ENCODE measurements at regions not wholly inside any gene's neighbourhood (a gene's known extent, or its start where the extent isn't known, plus 50 kb on each side); places are given as distances from the start of the nearest gene placed in this dataset.

DNA sequence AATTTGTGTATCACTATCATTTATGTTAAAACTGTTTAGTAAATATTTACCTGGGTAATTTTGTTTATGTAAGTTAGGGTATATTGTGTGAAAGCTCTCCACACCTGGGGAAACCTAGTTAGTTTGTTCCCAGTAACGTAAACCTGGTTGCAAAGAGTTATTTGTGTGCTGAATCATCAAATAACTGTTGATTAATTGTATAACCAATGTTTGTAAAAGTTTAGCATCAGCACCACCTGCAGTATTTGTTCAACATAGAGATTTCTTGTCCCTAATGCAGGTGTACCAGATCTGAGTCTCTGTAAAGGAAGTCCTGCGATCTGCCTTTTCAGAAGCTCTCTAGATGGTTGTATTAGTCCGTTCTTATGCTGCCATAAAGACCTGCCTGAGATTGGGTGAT, 440.4 kb downstream of the COL12A1 start:
- DNase-seq (no peak), ATAC-seq (no peak)

DNA sequence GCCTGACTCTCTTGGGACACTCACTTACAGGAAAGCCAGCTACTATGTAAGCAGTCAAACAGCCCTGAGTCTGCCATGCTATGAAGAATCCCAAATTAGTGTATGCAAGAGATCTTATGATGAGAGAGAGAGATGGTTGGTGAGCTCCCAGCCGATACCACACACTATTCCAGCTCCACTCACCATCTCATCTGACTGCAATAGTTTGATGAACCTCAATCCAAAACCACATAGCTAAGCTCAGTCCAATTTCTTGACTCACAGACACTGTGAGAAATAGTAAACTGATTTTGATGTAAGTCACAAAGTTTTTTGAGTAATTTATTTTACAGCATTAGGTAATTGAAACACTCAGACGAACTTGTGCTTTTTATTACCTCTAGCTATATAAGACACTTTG, 441.4 kb downstream of the COL12A1 start:
- ATAC-seq (no peak), DNase-seq (no peak)

DNA sequence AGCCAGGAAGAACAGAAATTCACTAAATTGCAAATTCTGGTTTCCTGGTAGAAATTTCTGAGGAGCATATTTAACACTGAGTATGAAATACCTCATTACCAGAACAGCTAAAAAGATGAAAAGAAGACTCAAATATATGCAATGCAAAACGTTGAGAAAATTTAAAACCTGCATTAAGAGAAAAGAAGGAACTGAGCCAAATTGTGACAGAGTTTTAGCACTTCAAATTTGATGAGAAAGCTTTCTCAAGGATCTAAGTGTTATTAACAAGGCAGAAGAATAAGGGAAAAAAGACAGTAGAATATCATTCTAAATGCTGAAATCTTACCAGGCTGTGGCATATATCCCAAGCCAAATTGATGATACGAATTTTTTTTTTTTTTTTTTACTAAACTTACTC, 443.0 kb downstream of the COL12A1 start:
- no peak for ATAC-seq
- no peak for DNase-seq

DNA sequence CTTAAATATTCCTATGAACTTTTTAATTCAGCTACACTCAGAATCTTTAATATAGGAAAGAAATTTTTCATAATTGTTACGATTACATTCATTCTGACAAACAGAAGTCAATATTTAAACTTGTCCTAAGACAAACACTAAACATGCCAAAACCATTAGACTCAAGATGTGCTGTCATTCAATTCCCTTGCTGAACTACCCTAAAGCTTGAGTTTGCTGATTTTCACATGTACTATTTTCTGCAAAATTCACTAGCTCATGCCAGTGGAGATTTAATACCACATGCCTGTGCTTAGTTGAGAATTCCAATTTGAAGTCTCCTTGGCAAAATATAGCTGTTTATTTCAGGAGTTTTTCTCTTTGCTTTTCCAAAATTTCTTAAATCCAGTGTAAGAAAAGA, 448.0 kb downstream of the COL12A1 start:
- no peak for ATAC-seq
- DNase-seq, result no peak

DNA sequence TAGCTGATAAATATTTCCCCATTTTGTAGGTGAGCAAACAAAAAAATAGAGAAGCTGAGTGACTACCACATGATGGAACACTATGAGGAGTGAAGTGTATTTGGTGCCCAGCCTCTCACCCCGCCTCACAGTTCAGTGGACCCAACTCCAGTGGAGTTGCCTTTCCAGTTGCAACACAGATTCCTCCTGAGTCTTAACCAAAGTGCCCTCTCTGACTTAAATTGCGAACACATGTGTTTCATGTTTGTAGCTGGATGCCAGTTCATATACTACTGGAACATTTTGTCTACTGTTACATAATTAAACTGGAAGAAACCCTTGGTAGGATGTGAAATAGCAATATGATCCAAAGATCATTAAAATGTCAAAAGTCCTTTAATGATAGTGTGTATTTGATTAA, 448.9 kb downstream of the COL12A1 start:
- DNase-seq, result no peak
- no peak for ATAC-seq

DNA sequence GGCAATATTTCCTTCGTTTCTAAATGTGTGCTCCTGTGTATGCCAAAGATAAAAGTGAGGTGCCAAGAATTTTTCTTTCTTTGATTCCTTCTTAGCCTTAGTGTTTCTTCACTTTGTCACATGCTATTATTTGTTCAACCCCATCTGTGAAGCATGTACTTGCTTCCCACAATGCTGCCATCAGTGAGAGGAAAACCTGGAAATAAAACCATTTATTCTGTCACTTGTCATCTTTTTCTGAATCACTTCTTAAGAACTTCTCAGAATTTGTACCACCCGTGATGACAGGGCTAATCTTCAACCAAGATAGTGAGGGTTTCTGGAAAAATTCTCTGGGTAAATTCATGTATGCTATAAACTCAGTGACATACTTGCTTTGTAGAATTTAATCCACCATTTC, 450.1 kb downstream of the COL12A1 start:
- DNase-seq (no peak), ATAC-seq (no peak)

DNA sequence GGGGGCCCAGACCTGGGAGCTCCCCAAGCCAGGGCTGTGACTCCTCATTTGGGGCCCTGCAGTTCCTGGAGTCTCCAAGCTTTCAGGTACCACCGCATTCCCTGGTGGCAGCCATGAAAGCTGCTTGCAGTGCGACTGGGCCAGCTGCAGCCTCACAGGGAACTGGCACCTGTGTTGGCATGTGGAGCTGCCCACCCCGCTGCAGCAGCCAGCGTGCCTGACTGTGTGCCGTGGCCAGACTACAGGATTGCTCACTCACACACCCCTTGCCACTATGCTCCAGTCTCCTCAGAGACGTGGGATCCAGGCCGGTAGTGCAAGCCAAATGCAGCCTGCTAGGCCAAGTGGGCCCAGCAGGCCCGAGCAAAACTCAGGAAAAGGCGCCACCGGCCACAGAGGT, 450.7 kb downstream of the COL12A1 start:
- no peak for ATAC-seq

DNA sequence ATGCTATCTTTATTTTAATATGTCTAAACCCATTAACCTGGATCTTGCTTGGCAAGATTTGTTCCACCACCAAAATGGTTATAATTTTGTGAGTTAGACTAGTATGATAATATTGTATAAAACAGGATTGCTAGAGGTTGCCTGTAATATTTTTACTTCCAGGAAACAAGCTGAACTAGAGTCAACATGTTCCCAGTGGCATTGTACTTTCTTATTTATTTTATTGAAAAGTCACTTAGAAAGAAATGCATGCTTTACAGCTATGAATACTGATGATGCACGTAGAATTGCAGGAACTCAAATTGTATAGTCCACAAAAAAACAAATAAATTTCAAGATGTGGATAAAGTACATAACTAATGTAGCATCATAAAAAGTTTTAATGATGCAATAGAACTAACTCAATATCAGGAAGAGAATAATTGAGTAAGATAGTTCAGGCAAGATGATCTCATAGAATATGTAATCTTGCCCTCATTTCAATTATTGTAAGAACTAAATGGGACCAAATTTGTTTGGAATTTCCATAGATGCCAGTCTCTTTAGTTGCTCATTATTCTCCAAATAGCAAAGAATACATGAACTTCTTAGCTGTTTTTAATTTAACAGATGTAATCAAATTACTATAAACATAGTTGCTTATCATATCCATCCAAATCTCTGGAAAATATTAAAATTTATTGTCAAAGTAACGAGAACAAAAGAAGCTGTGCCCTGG, 451.8 kb downstream of the COL12A1 start:
- ATAC-seq, result no peak

More for the DNA sequence above, 450.7 kb downstream of the COL12A1 start:
- DNase-seq, result no peak

DNA sequence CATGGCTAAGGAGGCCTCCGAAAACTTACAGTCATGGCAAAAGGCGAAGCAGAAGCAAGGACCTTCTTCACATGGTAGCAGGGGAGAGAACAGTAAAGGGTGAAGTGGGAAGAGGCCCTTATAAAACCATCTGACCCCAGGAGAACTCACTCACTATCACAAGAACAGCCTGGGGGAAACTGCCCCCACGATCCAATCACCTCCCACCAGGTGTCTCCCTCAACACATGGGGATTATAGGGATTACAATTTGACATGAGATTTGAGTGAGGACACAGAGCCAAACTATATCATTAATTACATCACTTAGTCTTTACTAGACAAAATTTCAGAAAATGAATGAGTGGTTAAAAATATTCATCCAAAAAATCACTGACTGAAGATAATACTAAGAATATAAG, 453.6 kb downstream of the COL12A1 start:
- ATAC-seq (no peak), DNase-seq (no peak)

More for the DNA sequence above, 451.8 kb downstream of the COL12A1 start:
- DNase-seq, result no peak

DNA sequence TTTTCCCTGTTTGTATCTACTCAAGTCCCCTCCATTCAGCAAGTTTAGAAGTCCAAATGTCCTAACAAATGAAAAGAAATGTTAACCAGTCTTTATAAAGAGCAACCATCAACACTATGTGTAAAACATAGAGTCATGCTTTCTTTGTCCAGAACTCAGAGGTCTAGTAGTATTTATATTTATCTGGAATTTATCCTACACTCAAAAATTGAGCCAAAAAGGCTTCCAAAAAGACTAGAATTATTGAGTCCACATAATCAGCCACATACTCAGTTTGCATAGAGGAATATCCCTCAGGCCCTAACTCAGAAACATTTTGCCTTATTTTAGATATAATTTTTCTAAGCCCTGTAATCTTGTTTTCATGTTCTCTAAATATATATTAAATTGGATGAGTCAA, 455.0 kb downstream of the COL12A1 start:
- DNase-seq (no peak), ATAC-seq (no peak)

DNA sequence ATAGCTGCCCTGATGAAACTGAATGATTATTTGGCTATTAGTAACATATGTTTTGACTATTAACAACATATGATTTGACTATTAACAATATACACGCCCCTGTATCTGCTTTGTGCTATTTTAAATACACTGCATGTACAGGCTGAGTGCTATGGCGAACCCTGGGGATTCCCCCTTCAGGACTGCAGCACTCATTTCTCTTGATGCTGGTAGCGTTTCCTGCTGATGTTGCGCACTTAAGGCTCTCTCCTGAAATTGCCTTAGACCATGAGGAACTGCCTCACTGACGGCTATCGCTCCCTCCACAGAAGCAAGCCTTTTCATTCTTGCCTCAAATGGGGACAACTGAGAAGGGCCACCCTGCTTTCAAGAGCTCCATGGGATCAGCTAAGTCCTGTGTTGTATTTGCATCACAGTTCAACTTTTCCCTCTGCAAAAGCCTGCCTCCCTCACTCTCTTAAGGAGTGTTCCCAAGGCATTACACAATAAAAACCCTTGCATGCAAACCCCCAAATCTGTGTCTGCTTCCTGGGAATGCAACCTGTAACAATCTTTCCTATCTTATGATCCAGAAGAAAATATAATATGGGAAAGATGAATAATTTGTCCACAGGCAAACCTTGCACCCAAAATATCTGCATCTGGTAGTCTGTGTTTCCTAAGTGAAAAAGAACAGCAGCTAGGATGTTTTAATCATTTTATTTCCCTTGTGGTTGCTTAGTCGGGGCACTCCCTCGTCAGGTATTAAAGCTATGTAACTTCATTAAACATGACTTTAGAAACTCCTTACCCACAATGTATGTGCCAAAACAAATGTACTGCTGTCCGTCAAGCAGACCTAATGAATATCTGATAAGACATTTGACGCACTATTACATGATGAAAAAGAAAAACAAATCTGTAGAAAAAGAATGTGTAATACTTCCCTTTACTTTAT, 456.4 kb downstream of the COL12A1 start:
- DNase-seq, result no peak
- no peak for ATAC-seq

DNA sequence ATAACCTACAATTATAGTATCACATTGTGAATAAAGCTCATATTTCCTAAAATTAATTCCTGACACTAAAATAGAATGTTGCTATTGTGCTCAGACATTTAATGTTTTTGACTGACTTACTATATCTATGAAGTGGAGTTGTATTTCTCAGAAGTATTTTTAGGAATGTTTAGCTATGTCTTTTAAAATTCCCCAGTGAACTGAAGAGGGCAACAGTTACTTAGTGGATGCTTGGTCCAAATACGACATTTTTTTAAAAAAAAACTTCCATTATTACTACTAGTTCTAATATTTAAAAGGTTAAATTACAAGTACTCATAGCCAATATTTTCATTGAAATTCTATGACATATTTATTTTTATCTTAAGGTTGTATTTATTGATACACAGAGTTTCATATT, 460.2 kb downstream of the COL12A1 start:
- no peak for ATAC-seq
- no peak for DNase-seq

DNA sequence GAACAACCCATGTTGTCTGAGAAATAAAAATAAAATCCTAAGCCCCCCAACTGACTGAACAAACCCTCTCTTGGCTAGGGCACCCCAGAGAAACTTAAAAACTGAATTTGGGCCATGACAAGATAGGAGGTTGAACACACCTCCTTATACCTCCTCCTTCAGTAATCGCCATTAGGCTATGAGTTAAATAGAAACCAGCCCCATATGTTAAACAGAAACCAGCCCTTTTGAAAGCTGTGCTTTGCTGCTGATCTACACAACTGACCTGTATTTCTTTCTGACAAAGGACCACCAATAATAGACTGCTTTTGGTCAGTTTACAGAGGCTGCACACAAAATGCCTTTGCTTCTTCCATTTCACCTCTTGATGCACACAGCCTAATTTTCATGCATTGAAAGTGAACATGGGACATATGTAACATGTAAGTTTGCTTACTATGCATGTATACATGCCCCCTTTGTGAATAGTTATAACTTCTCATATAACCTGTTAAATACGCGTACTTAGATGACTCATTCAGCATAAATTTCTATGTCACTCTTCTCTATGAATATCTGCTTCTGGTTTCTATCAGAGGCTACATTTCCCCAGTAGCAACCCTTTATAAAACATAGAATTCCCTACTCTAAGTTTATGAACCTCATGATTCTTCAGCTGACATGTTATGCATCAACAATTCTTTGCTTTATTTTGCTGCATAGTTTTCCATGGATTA, 462.9 kb downstream of the COL12A1 start:
- no peak for DNase-seq
- no peak for ATAC-seq

DNA sequence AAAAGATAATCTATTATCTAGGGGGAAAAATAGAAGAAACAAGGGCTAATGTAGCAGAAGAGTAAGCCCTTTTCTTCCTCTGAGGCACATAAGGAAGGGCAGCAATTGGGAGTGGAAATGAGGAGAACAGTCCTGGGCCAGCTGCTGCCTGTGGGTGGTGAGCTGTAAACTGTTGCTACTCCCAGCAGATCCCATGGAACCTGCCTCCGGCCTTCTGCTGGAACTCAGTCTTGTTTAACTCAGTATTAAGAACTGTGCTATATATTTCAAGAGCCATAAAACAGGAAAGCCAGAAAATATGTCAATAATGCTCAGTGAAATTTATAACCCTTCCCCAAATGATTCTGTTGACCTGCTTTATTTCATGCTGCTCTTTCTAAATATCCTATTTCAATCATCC, 464.2 kb downstream of the COL12A1 start:
- ATAC-seq, result no peak
- DNase-seq, result no peak

DNA sequence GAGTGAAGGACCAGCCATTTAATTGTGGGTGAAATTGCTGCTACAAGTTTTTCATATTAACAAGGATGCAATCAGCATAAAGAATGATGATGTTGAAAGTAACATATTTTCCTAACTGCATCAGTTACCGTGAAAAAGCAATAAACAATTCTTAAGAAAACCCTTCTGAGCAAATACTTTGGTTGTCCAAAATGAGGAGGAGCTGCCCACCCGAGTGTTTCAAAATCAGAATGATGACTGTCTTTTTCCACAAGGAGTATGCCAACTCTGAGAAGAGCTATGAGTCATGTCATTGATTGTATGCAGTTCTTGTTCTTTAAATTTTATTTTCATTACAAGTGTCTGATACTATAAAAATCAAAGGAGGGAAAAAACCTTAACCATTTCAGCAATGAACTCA, 470.5 kb downstream of the COL12A1 start:
- no peak for DNase-seq
- no peak for ATAC-seq

DNA sequence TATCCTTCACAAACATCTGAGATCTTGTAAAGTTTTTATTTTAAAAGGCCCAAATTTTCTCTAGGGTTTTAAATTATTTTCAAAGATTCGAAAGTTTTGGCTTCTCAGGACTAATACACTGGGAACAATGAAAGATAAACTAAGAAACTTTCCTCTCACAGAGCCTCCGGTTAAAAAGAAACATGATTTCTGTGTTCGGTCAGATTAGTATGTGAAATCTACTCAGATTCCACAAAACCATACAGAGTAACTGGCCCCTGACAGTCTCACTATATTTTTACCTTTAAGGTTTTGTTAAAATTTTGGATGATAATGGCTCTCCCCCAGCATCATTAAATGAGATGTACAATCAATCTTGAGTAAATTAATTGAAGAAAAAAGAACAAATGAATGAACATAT, 471.0 kb downstream of the COL12A1 start:
- ATAC-seq (no peak), DNase-seq (no peak)

DNA sequence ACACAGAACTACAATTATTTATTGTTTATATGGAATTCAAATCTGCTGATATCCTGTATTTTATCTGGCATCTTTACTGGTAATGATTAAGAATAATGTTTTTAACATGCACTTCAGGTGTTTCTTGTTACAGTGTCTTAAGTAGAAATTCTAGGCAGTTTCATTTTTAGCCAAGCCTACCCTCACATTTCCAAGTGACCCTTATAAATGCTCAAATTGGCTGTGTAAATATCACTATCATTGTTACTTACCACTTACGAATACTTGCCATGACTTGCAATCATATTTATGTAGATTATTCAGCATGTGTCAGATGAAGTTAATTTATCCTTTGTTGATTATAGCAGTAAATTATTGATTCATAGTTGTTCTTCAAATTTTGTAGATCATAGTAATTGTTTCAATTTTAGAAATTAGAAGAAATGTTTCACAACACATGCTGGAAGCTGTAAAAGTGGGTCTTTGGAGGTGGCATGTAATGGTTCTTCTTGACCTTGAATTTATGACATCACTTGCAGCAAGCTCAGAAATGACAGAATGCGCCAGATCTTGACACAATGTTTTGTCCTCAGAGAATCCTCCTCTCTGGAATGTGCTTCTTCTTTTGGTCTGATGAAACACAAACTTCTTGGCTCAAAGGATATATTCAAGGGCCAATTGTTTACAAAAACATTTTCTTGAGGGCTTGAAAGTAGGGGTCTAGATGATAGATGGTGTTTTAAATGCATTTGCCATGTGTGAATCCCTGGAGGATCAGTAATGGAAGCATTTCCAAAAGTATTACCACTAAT, 471.8 kb downstream of the COL12A1 start:
- DNase-seq, result no peak
- no peak for ATAC-seq

DNA sequence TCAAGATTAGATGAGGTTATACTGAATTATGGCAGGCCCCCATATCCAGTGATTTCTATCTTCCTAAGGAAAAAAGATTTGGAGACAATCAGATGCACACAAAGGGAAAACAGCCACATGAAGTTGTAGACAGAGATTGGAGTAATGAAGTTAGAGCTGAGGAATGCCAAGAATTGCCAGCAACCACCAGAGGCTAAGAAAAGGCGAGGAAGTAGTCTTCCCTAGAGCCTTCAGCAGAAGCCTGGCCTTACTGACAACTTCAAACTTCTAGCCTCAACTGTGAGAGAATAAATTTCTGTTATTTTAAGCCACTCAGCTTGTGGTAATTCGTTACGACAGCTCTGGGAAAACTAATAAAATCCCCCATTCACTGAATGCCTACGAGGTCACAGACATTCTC, 473.9 kb downstream of the COL12A1 start:
- no peak for DNase-seq
- ATAC-seq, result no peak

DNA sequence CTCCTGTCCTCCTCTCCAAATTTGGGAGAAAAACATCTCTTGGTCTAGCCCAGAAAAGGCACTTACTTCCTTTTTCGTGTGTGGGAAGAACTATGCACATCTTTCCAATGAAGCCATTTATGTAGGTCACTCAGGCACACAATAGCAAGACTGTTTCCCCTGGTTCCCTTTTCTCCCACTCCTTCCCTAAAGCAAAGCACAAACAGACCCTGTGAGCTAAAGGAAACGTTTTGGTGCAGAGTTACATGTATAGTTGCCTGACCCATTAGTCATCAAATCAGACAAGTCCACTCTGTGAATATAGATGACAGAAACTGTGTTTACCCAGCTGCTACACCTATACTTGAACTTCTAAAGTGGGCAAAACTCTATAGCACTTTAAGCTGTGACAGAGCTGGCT, 474.6 kb downstream of the COL12A1 start:
- ATAC-seq (no peak), DNase-seq (no peak)

DNA sequence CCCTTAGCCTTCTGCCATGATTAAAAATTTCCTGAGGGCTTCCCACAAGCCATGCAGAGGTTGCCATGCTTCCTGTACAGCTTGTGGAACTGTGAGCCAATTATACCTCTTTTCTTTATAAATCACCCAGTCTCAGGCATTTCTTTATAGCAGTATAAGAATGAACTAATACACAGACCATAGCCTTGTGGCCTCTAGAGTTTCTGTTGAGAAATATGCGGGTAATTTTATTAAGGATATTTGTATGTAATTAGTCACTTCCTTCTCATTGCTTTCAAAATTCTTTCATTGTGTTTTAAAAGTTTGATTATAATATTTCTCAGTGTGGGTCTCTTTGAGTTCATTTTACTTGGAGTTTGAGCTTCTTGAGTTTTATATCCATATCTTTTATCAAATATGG, 484.9 kb downstream of the COL12A1 start:
- no peak for ATAC-seq
- DNase-seq, result no peak

DNA sequence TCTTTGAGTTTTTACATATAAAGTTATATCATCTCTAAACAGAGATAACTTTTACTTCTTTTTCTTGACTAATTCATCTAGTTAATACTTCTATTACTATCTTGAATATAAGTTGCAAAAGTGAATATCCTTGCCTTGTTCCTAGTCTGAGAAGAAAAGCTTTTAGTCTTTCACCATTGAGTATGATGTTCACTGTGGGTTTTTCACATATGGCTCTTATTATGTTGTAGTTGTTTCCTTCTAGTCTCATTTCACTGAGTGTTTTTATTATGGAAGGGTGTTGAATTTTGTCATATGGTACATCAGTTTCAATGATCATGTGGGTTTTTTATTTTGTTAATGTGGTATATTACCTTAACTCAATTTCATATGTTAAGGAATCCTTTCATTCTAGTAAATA, 488.3 kb downstream of the COL12A1 start:
- DNase-seq (no peak), ATAC-seq (no peak)

Measured in stimulated activated naive CD8-positive, alpha-beta T cell treated with anti-CD3 and anti-CD28 coated beads, Interleukin-15, Interleukin-2, amounts not matched to agents 100 U/mL and 50 U/mL, for 24 hours (primary cell).